HG03097 (cell line): ENCODE measurements at regions not wholly inside any gene's neighbourhood (a gene's known extent, or its start where the extent isn't known, plus 50 kb on each side); places are given as distances from the start of the nearest gene placed in this dataset.
"Not testable (repeated sequence)": the region's sequence is repeated elsewhere in the genome, so short reads cannot be mapped to it uniquely, and the experiment has no call there.

Experiments used
- ATAC-seq: cut with Tn5 transposase; IDR thresholded peaks from one replicate; pipeline ENCODE4 v1.9.1; 2021; ENCODE audit not compliant: unreplicated experiment, low FRiP score

GRCh38 chr18:5024741-5025140 lies 172.3 kb downstream of the AKAIN1 start:
- ATAC-seq = no peak

GRCh38 chr18:5021558-5021957 lies 175.5 kb downstream of the AKAIN1 start:
- no peak for ATAC-seq

GRCh38 chr18:5015213-5015612 lies 181.8 kb downstream of the AKAIN1 start:
- ATAC-seq = no peak

GRCh38 chr18:5004031-5004820 lies 192.8 kb downstream of the AKAIN1 start:
- ATAC-seq = not testable (repeated sequence)

GRCh38 chr18:4994710-4995109 lies 202.3 kb downstream of the AKAIN1 start:
- no peak for ATAC-seq

GRCh38 chr18:4987452-4988405 lies 209.3 kb downstream of the AKAIN1 start:
- ATAC-seq = no peak

- no peak for ATAC-seq
Measured at GRCh38 chr18:4986677-4987076, 210.4 kb downstream of the AKAIN1 start.

GRCh38 chr18:4986066-4986465 lies 211.0 kb downstream of the AKAIN1 start:
- no peak for ATAC-seq

- no peak for ATAC-seq
Measured at GRCh38 chr18:4961121-4961909, 235.7 kb downstream of the AKAIN1 start.

- no peak for ATAC-seq
Measured at GRCh38 chr18:4960578-4960977, 236.5 kb downstream of the AKAIN1 start.

- no peak for ATAC-seq
Measured at GRCh38 chr18:4931209-4931608, 265.8 kb downstream of the AKAIN1 start.

- no peak for ATAC-seq
Measured at GRCh38 chr18:4921548-4921947, 275.5 kb downstream of the AKAIN1 start.

- ATAC-seq = not testable (repeated sequence)
Measured at GRCh38 chr18:4917509-4917908, 279.5 kb downstream of the AKAIN1 start.

GRCh38 chr18:4908328-4908727 lies 288.7 kb downstream of the AKAIN1 start:
- no peak for ATAC-seq

GRCh38 chr18:4906856-4907255 lies 290.2 kb downstream of the AKAIN1 start:
- ATAC-seq = no peak

GRCh38 chr18:4888251-4889040 lies 308.6 kb downstream of the AKAIN1 start:
- no peak for ATAC-seq

GRCh38 chr18:4878480-4878879 lies 318.6 kb downstream of the AKAIN1 start:
- ATAC-seq = no peak

GRCh38 chr18:4871197-4871596 lies 325.9 kb downstream of the AKAIN1 start:
- no peak for ATAC-seq

- no peak for ATAC-seq
Measured at GRCh38 chr18:4870177-4870773, 326.8 kb downstream of the AKAIN1 start.

GRCh38 chr18:4869155-4869554 lies 327.9 kb downstream of the AKAIN1 start:
- ATAC-seq = no peak
